Parathyroid adenoma (tissue), 2 donors: ENCODE measurements at regions not wholly inside any gene's neighbourhood (a gene's known extent, or its start where the extent isn't known, plus 50 kb on each side); places are given as distances from the start of the nearest gene placed in this dataset.

ENCODE experiments used
- H2AFZ ChIP-seq: fragments of 300-600 bp; sonication (generic); one replicate; pipeline ENCODE4 v1.7.0; 2017; ENCODE audit warnings: antibody characterized with exemption, mild to moderate bottlenecking
- H3K27ac ChIP-seq: fragments of 300-600 bp; sonication (generic); one replicate; pipeline ENCODE4 v1.7.0; 2017
- H3K27me3 ChIP-seq: fragments of 300-600 bp; sonication (generic); one replicate; pipeline ENCODE4 v1.7.0; 2017; ENCODE audit warnings: low read length; ENCODE audit not compliant: control insufficient read depth, insufficient read depth
- H3K36me3 ChIP-seq: fragments of 300-600 bp; sonication (generic); one replicate; pipeline ENCODE4 v1.7.0; 2017; ENCODE audit warnings: low read length; ENCODE audit not compliant: control insufficient read depth, insufficient read depth
- H3K4me1 ChIP-seq: fragments of 300-600 bp; sonication (generic); one replicate; pipeline ENCODE4 v1.7.0; 2017; ENCODE audit warnings: control low read depth
- H3K4me2 ChIP-seq: fragments of 300-600 bp; sonication (generic); one replicate; pipeline ENCODE4 v1.7.0; 2017; ENCODE audit warnings: low read length
- H3K4me3 ChIP-seq: fragments of 300-600 bp; sonication (generic); one replicate; pipeline ENCODE4 v1.7.0; 2017; ENCODE audit warnings: low read depth, low read length
- H3K79me2 ChIP-seq: fragments of 300-600 bp; sonication (generic); one replicate; pipeline ENCODE4 v1.7.0; 2017; ENCODE audit warnings: control low read depth
- H3K9ac ChIP-seq: fragments of 300-600 bp; sonication (generic); one replicate; pipeline ENCODE4 v1.7.0; 2017; ENCODE audit warnings: mild to moderate bottlenecking
- H3K9me3 ChIP-seq: fragments of 300-600 bp; sonication (generic); one replicate; pipeline ENCODE4 v1.7.0; 2017; ENCODE audit warnings: low read length; ENCODE audit not compliant: control insufficient read depth
- CTCF ChIP-seq: fragments of 300-600 bp; sonication (generic); IDR thresholded peaks from one replicate; pipeline ENCODE4 v1.7.0; 2017; ENCODE audit warnings: antibody characterized with exemption, mild to moderate bottlenecking
- donor health status: primary hyperparathyroidism.

GRCh38 chr15:72995849-72996248, 56.4 kb upstream of the NEO1 start:
- Histone ChIP-seq H2AFZ (no peak overlapping the region), H3K36me3 (no peaks in the 10 kb centered on the region), H3K27ac (no peak overlapping the region), H3K27me3 (no peaks in the 10 kb centered on the region), H3K79me2 (no peaks in the 10 kb centered on the region), H3K4me3 (no peak overlapping the region), H3K9me3 (no peaks in the 10 kb centered on the region), H3K9ac (no peak overlapping the region), H3K4me2 (no peak overlapping the region), H3K4me1 (no peaks in the 10 kb centered on the region)
- no peak for TF ChIP-seq CTCF

- H3K27ac ChIP-seq: no peak overlapping the region
These were observed 57.6 kb upstream of the NEO1 start for GRCh38 chr15:72994534-72995177.

GRCh38 chr15:72992841-72993252, 59.4 kb upstream of the NEO1 start:
- Histone ChIP-seq H3K4me2 (no peak overlapping the region), H3K27ac (no peak overlapping the region), H3K9ac (no peak overlapping the region), H3K4me3 (no peak overlapping the region), H2AFZ (no peak overlapping the region), H3K27me3 (no peaks in the 10 kb centered on the region), H3K79me2 (no peaks in the 10 kb centered on the region), H3K36me3 (no peaks in the 10 kb centered on the region), H3K9me3 (no peaks in the 10 kb centered on the region), H3K4me1 (no peaks in the 10 kb centered on the region)
- TF ChIP-seq CTCF: no peak

More at GRCh38 chr15:72994534-72995177, 57.6 kb upstream of the NEO1 start:
- no peak overlapping the region for H2AFZ ChIP-seq
- no peak overlapping the region for H3K4me2 ChIP-seq
- no peak for TF ChIP-seq CTCF
- H3K4me3 ChIP-seq: no peak overlapping the region
- no peaks in the 10 kb centered on the region for H3K27me3 ChIP-seq
- no peaks in the 10 kb centered on the region for H3K9me3 ChIP-seq
- no peaks in the 10 kb centered on the region for H3K79me2 ChIP-seq
- no peak overlapping the region for H3K9ac ChIP-seq
- H3K4me1 ChIP-seq: no peaks in the 10 kb centered on the region
- no peaks in the 10 kb centered on the region for H3K36me3 ChIP-seq

- Histone ChIP-seq H3K4me2 (no peak overlapping the region), H3K9me3 (no peaks in the 10 kb centered on the region), H3K27ac (no peak overlapping the region), H3K9ac (no peak overlapping the region), H2AFZ (no peak overlapping the region), H3K4me3 (no peak overlapping the region), H3K36me3 (no peaks in the 10 kb centered on the region), H3K4me1 (no peaks in the 10 kb centered on the region), H3K79me2 (no peaks in the 10 kb centered on the region), H3K27me3 (no peaks in the 10 kb centered on the region)
- TF ChIP-seq CTCF: no peak
These were observed 61.2 kb upstream of the NEO1 start for GRCh38 chr15:72991026-72991425.
